Peyer's patch (tissue), 4 donors: ENCODE measurements at regions not wholly inside any gene's neighbourhood (a gene's known extent, or its start where the extent isn't known, plus 50 kb on each side); places are given as distances from the start of the nearest gene placed in this dataset.

Experiments used
- CTCF ChIP-seq, 6 experiments: fragments of 450-650 bp in 4 of 6; fragments of 200-600 bp in 2 of 6; sonication (generic) in 1 of 6; IDR thresholded peaks; one replicate each; pipeline ENCODE4 v1.5.1; 2017 to 2019; ENCODE audit warnings: antibody characterized with exemption in 6 of 6, mild to moderate bottlenecking in 3 of 6, moderate library complexity in 1 of 6
- POLR2A ChIP-seq, 2 donors: fragments of 450-650 bp; IDR thresholded peaks; one replicate each; pipeline ENCODE4 v1.5.1; 2017; ENCODE audit warnings: antibody characterized with exemption in 2 of 2, mild to moderate bottlenecking in 2 of 2, moderate library complexity in 2 of 2

- TF ChIP-seq CTCF (IDR thresholded peaks at IDR 0.05) (no peak), POLR2A (IDR thresholded peaks at IDR 0.05) (no peak)
Observed at GRCh38 chr10:123480344-123480743, 185.8 kb upstream of the GPR26 start.
